ENCODE measurements at regions not wholly inside any gene's neighbourhood (a gene's known extent, or its start where the extent isn't known, plus 50 kb on each side); places are given as distances from the start of the nearest gene placed in this dataset.

GRCh38 chr3:98972720-98973119 lies 71.2 kb upstream of the DCBLD2 start:
- H3K4me3 ChIP-seq: no peak overlapping the region
- H3K4me1 ChIP-seq: peaks cover 0 to 7% (median 0%) of the 10 kb centered on the region in 9 donors
- no peaks in the 10 kb centered on the region for H3K9me3 ChIP-seq
- no peaks in the 10 kb centered on the region for H3K36me3 ChIP-seq
- intact Hi-C loops (cut with DNase I): no loop called here
- WGBS, 2 donors: 77 to 79% methylated on average over 3 of the region's 3 CpGs
- no peaks in the 10 kb centered on the region for H3K27me3 ChIP-seq
- H3K27ac ChIP-seq: peak overlapping the region in 1 of 10 donors; percentile 1
- TF ChIP-seq, protein P1, sequence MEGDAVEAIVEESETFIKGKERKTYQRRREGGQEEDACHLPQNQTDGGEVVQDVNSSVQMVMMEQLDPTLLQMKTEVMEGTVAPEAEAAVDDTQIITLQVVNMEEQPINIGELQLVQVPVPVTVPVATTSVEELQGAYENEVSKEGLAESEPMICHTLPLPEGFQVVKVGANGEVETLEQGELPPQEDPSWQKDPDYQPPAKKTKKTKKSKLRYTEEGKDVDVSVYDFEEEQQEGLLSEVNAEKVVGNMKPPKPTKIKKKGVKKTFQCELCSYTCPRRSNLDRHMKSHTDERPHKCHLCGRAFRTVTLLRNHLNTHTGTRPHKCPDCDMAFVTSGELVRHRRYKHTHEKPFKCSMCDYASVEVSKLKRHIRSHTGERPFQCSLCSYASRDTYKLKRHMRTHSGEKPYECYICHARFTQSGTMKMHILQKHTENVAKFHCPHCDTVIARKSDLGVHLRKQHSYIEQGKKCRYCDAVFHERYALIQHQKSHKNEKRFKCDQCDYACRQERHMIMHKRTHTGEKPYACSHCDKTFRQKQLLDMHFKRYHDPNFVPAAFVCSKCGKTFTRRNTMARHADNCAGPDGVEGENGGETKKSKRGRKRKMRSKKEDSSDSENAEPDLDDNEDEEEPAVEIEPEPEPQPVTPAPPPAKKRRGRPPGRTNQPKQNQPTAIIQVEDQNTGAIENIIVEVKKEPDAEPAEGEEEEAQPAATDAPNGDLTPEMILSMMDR (IDR thresholded peaks at IDR 0.05): no peak
- ATAC-seq (no peak), DNase-seq (no peak)

DNA sequence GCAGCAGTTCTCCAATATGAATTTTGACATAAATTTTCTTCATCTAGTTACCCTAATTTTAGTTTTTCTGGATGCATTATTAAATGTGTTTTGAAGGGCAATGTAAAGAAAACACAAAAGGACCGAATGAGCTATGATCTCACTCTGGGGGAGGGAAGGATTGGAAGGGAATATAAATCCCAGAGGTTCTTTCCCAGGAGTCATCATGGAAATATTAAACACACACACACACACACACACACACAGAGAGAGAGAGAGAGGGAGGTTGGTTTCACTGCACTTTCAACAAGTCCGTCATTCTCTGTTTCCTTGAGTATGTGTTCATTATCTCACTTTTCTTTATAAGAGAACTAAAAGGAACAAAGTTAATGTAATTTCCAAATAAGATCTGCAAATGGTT lies 70.7 kb upstream of the DCBLD2 start:
- DNase-seq: peak in 1 of 2 donors; percentile 12
- H3K4me3 ChIP-seq: no peak overlapping the region
- 45 to 54% methylated on average over 2 of the region's 2 CpGs for WGBS, 2 donors
- H3K4me1 ChIP-seq: peaks cover 0 to 3% (median 0%) of the 10 kb centered on the region in 9 donors
- intact Hi-C loops (cut with DNase I): no loop called here
- H3K36me3 ChIP-seq: no peaks in the 10 kb centered on the region
- TF ChIP-seq, protein P1 (IDR thresholded peaks at IDR 0.05): no peak
- no peaks in the 10 kb centered on the region for H3K27me3 ChIP-seq
- peak overlapping the region in 1 of 10 donors; percentile 54 for H3K27ac ChIP-seq
- no peaks in the 10 kb centered on the region for H3K9me3 ChIP-seq
- ATAC-seq: no peak

DNA sequence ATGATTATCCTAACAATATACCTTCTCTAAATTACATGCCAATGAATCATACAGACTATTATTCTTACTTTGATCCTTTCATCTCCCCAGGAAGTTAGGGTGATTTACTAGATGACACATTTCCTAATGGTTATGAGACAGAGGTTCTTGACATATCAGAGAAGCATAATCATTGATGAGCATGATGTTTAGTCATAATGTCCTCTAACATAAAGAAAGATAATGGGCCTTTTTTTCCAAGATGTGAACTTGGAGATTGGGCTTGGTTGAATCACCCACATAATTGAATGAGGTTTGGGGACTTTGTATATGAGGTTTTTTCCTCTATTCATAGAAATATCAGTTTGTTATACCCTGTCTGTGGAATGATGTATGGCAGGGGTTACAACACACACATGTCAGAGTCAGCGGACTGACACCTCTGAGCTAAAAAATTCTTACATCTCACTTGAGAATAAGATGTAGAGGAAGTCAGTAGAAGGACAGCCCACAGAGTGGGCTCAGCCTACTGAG lies 69.7 kb upstream of the DCBLD2 start:
- Histone ChIP-seq H3K27ac (peak overlapping the region in 1 of 10 donors; percentile 54), H3K4me1 (no peaks in the 10 kb centered on the region), H3K27me3 (no peaks in the 10 kb centered on the region), H3K9me3 (no peaks in the 10 kb centered on the region), H3K4me3 (no peak overlapping the region), H3K36me3 (no peaks in the 10 kb centered on the region)
- 83 to 88% methylated on average over 1 of the region's 1 CpG for WGBS, 2 donors
- no peak for DNase-seq
- intact Hi-C loops (cut with DNase I): no loop called here
- ATAC-seq: no peak
- TF ChIP-seq, protein P1 (IDR thresholded peaks at IDR 0.05): no peak

DNA sequence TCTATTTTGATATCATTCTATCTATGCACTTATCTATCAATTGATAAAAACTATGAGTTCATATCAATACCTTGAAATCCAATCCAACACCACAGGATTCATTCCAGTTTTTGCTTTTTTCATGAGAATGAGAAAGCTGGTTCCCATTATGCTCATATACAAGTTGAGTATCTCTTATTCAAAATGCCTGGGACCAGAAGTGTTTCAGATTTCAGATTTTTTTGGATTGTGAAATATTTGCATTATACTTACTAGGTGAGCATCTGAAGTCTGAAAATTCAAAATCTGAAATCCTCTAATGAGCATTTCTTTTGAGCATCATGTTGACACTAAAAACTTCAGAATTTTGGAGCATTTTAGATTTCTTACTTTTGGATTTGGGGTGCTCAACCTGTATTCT lies 67.8 kb upstream of the DCBLD2 start:
- Histone ChIP-seq H3K4me1 (no peaks in the 10 kb centered on the region), H3K27ac (no peak overlapping the region), H3K36me3 (no peaks in the 10 kb centered on the region), H3K27me3 (no peaks in the 10 kb centered on the region), H3K9me3 (no peaks in the 10 kb centered on the region), H3K4me3 (no peak overlapping the region)
- no peak for DNase-seq
- ATAC-seq: no peak
- intact Hi-C loops (cut with DNase I): no loop called here
- TF ChIP-seq, protein P1 (IDR thresholded peaks at IDR 0.05): no peak

Measured in heart right ventricle (tissue), 16 donors.